GM10266 (cell line): ENCODE measurements at regions not wholly inside any gene's neighbourhood (a gene's known extent, or its start where the extent isn't known, plus 50 kb on each side); places are given as distances from the start of the nearest gene placed in this dataset.

Experiments
- DNase-seq: peaks from one replicate; pipeline ENCODE4 v3.0.0; 2012; ENCODE audit errors: extremely low spot score
- CTCF ChIP-seq: IDR thresholded peaks from 2 replicates; pipeline ENCODE4 v1.5.1; 2012; ENCODE audit warnings: mild to moderate bottlenecking, low read depth; ENCODE audit not compliant: control insufficient read depth, insufficient read depth; ENCODE audit errors: missing control alignments

GRCh38 chr12:31215518-31216232 is 110.3 kb downstream of the SINHCAF start:
- DNase-seq, result no peak
- TF ChIP-seq CTCF, result no peak

DNA sequence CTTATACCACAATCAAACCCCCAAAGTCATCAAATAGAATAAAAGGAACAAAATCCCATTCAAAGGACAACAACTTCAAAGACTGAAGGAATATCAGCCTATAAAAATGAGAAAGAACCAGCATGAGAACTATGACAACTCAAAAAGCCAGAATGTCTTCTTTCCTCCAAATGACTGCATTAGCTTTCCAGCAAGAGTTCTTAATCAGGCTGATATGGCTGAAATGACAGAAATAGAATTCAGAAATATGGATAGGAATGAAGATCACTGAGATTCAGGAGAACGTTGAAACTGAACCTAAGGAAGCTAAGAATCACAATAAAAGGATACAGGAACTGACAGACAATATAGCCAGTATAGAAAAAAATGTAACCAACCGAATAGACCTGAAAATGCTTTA is 109.5 kb downstream of the SINHCAF start:
- TF ChIP-seq CTCF, result no peak
- DNase-seq, result no peak

- no peak for TF ChIP-seq CTCF
- no peak for DNase-seq
These were observed 108.4 kb downstream of the SINHCAF start for GRCh38 chr12:31217356-31218130.

DNA sequence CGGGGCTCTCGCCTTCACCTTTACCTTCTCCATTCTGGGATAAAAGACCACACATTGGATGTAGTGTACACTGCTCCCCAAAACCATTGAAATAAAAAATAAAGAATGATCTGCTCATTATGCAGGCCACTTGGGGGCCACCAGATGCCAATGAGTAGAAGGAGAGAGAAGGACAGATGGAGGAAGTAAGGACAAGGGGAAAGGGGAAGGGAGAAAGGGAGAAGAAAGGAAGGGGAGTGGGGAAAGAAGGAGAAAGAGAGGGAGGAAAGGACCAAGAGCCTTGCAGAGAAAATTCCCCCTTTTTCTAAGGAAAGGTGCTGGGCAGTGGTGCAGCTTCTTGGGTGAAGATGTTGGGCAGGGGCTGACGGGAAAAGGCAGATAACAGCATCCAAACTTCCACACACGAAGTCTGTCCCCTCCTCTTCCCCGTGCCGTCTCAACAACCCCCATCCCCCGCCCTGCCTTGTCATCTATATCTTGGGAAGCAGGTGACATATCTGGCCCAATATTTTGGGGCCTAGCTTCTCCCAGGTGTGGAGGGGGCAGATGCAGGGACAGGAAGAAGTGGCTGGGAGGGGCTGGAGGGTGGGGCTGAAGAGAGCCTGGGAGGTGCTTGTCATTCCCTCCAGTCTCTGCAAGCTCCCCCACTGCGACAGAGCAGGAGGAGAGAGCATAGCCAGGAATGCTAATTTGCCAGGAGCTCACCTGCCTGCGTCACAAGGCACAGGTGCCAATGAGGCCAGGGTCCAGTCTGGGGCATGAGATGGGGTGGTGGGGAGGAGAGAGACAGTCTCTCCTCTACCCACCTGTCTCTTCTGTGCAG is 107.5 kb downstream of the SINHCAF start:
- no peak for TF ChIP-seq CTCF
- DNase-seq, result no peak

DNA sequence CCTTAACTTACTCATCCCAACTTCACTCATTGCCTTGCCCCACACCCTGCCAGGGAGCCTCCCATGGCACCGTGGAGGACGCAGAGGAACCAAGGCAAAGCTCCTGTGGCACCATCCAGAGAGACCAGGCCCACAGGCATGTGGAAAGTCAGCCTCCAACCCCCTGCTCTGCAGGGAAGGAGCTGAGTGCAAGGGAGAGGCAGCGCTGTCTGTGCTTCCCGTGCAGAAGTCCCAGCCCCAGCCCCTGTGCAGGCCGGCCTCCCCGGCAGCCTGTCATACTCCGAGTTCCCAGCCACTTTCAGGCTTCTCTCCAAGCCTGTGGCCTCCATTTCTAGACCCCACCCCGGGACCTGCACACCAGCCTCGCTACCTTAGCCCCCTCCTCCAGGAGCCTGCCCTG is 106.4 kb downstream of the SINHCAF start:
- DNase-seq, result no peak
- no peak for TF ChIP-seq CTCF

DNA sequence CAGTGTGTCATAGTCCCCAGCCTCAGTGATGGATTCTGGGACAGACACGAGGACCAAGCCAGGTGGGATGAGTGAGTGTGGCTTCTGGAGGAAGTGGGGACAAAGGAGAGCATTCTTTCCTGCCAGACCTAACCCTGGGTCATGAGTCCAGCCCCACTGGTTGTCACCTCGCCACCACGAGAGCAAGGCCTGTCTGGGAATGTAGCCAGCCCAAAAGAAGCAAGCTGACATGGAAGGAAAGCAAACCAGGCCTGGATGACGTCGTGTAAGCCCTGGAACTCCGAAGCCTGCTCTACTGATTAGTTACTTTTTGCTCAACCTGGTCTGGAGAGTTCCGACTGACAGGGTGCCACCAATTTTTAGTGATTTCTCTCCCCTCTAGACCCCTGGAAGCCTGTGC is 105.9 kb downstream of the SINHCAF start:
- no peak for DNase-seq
- TF ChIP-seq CTCF, result no peak
